ENCODE measurements at regions not wholly inside any gene's neighbourhood (a gene's known extent, or its start where the extent isn't known, plus 50 kb on each side); places are given as distances from the start of the nearest gene placed in this dataset.
"Not testable (repeated sequence)": the region's sequence is repeated elsewhere in the genome, so short reads cannot be mapped to it uniquely, and the experiment has no call there.

GRCh38 chr3:11716573-11717290 lies 73.0 kb upstream of the VGLL4 start:
- no peak for DNase-seq (ENCODE audit: low spot score)
- in situ Hi-C loops (cut with HindIII; ENCODE audit: low sequenced_read_pairs): loop anchor here (5.0 kb wide), 1 partner anchor 94 kb away; no protein-coding TSS in a partner anchor

GRCh38 chr3:11713171-11713570 lies 69.5 kb upstream of the VGLL4 start:
- DNase-seq (ENCODE audit: low spot score): no peak
- in situ Hi-C loops (cut with HindIII; ENCODE audit: low sequenced_read_pairs): no loop called here

- in situ Hi-C loops (cut with HindIII; ENCODE audit: low sequenced_read_pairs): no loop called here
These were observed 68.9 kb upstream of the VGLL4 start for GRCh38 chr3:11712646-11713045.

GRCh38 chr3:11711876-11712275 lies 68.2 kb upstream of the VGLL4 start:
- in situ Hi-C loops (cut with HindIII; ENCODE audit: low sequenced_read_pairs): no loop called here
- DNase-seq (ENCODE audit: low spot score): peak; percentile 43

More at GRCh38 chr3:11712646-11713045, 68.9 kb upstream of the VGLL4 start:
- no peak for DNase-seq (ENCODE audit: low spot score)

GRCh38 chr3:11709782-11710181 lies 66.1 kb upstream of the VGLL4 start:
- in situ Hi-C loops (cut with HindIII; ENCODE audit: low sequenced_read_pairs): no loop called here
- no peak for DNase-seq (ENCODE audit: low spot score)

- in situ Hi-C loops (cut with HindIII; ENCODE audit: low sequenced_read_pairs): not testable (repeated sequence)
These were observed 63.4 kb upstream of the VGLL4 start for GRCh38 chr3:11707084-11707483.

GRCh38 chr3:11706604-11707003 lies 62.9 kb upstream of the VGLL4 start:
- no peak for DNase-seq (ENCODE audit: low spot score)
- in situ Hi-C loops (cut with HindIII; ENCODE audit: low sequenced_read_pairs): no loop called here

More at GRCh38 chr3:11707084-11707483, 63.4 kb upstream of the VGLL4 start:
- not testable (repeated sequence) for DNase-seq (ENCODE audit: low spot score)

- in situ Hi-C loops (cut with HindIII; ENCODE audit: low sequenced_read_pairs): no loop called here
These were observed 61.3 kb upstream of the VGLL4 start for GRCh38 chr3:11705049-11705448.

GRCh38 chr3:11703146-11703545 lies 59.4 kb upstream of the VGLL4 start:
- in situ Hi-C loops (cut with HindIII; ENCODE audit: low sequenced_read_pairs): no loop called here
- DNase-seq (ENCODE audit: low spot score): no peak

More at GRCh38 chr3:11705049-11705448, 61.3 kb upstream of the VGLL4 start:
- no peak for DNase-seq (ENCODE audit: low spot score)

GRCh38 chr3:11699083-11699427 lies 55.3 kb upstream of the VGLL4 start:
- DNase-seq (ENCODE audit: low spot score): no peak
- in situ Hi-C loops (cut with HindIII; ENCODE audit: low sequenced_read_pairs): no loop called here

GRCh38 chr3:11698326-11699082 lies 54.8 kb upstream of the VGLL4 start:
- no peak for DNase-seq (ENCODE audit: low spot score)
- in situ Hi-C loops (cut with HindIII; ENCODE audit: low sequenced_read_pairs): no loop called here

GRCh38 chr3:11697701-11698100 lies 54.0 kb upstream of the VGLL4 start:
- in situ Hi-C loops (cut with HindIII; ENCODE audit: low sequenced_read_pairs): no loop called here
- no peak for DNase-seq (ENCODE audit: low spot score)

GRCh38 chr3:11696054-11696453 lies 52.3 kb upstream of the VGLL4 start:
- DNase-seq (ENCODE audit: low spot score): no peak
- in situ Hi-C loops (cut with HindIII; ENCODE audit: low sequenced_read_pairs): no loop called here
